Sigmoid colon (tissue), 6 donors: ENCODE measurements at regions not wholly inside any gene's neighbourhood (a gene's known extent, or its start where the extent isn't known, plus 50 kb on each side); places are given as distances from the start of the nearest gene placed in this dataset.

Experiments
- DNase-seq: peaks from one replicate; pipeline ENCODE4 v3.0.0-alpha.2; 2019
- H3K27ac ChIP-seq, 4 donors: fragments of 200-600 bp; sonication (generic); one replicate each; pipeline ENCODE4 v1.5.1; 2016 to 2019; ENCODE audit warnings: mild to moderate bottlenecking in 1 of 4
- H3K27me3 ChIP-seq, 3 donors: fragments of 200-600 bp; sonication (generic); one replicate each; pipeline ENCODE4 v1.5.1; 2019; ENCODE audit warnings: mild to moderate bottlenecking in 1 of 3
- H3K36me3 ChIP-seq, 4 donors: fragments of 200-600 bp; sonication (generic); one replicate each; pipeline ENCODE4 v1.5.1; 2016 to 2019
- H3K4me1 ChIP-seq, 4 donors: fragments of 200-600 bp; sonication (generic); one replicate each; pipeline ENCODE4 v1.5.1; 2017 to 2019
- H3K4me3 ChIP-seq, 4 donors: fragments of 200-600 bp; sonication (generic); one replicate each; pipeline ENCODE4 v1.5.1; 2017 to 2019; ENCODE audit warnings: mild to moderate bottlenecking in 2 of 4, moderate library complexity in 1 of 4
- H3K9me3 ChIP-seq, 4 donors: fragments of 200-600 bp in 3 of 4; sonication (generic) in 3 of 4; one replicate each; pipeline versions ENCODE4 v1.5.1 to v1.6.1; 2013 to 2019
- CTCF ChIP-seq, 4 experiments: fragments of 450-650 bp in 3 of 4; fragments of 200-600 bp in 1 of 4; IDR thresholded peaks; one replicate each; pipeline ENCODE4 v1.5.1; 2016 to 2019; ENCODE audit warnings: antibody characterized with exemption in 4 of 4, mild to moderate bottlenecking in 3 of 4, moderate library complexity in 2 of 4
- EP300 ChIP-seq, 4 donors: sonication (generic); formaldehyde crosslinking; IDR thresholded peaks; one replicate each; pipeline ENCODE4 v1.6.1; 2017; ENCODE audit warnings: antibody characterized with exemption in 4 of 4
- POLR2A ChIP-seq, 2 donors: fragments of 450-650 bp; IDR thresholded peaks; one replicate each; pipeline ENCODE4 v1.6.1; 2016; ENCODE audit warnings: antibody characterized with exemption in 2 of 2, mild to moderate bottlenecking in 2 of 2, moderate library complexity in 2 of 2
- POLR2AphosphoS5 ChIP-seq, 4 donors: sonication (generic); formaldehyde crosslinking; IDR thresholded peaks; one replicate each; pipeline ENCODE4 v1.6.1; 2017; ENCODE audit warnings: antibody characterized with exemption in 4 of 4
- WGBS, 2 donors: extraction: QIAGEN DNeasy Blood & Tissue Kit; methylation state at CpG; one replicate each; pipeline ENCODE4 v1.1.7; 2013; 5-methylcytosine and 5-hydroxymethylcytosine counted together
- intact Hi-C: fragments of 100-400 bp; cut with DNase I; formaldehyde crosslinking; loops from one replicate; pipeline ENCODE4 v1.15.1; 2023
- donor health status: healthy with polysubstance abuse.
- donor health status: healthy.

GRCh38 chr3:7817239-7817638 lies 684.4 kb upstream of the LMCD1 start:
- Histone ChIP-seq H3K27ac (no peak overlapping the region), H3K9me3 (peaks cover 0 to 4% (median 0%) of the 10 kb centered on the region in 4 donors), H3K27me3 (no peaks in the 10 kb centered on the region), H3K36me3 (no peaks in the 10 kb centered on the region), H3K4me3 (no peak overlapping the region), H3K4me1 (no peaks in the 10 kb centered on the region)
- no peak for DNase-seq
- intact Hi-C loops = no loop called here
- TF ChIP-seq CTCF (IDR thresholded peaks at IDR 0.05) = no peak
- no peak for TF ChIP-seq EP300 (IDR thresholded peaks at IDR 0.05)
- TF ChIP-seq POLR2A (IDR thresholded peaks at IDR 0.05) = no peak
- TF ChIP-seq POLR2AphosphoS5 (IDR thresholded peaks at IDR 0.05) = no peak
- 95 to 98% methylated on average over 3 of the region's 3 CpGs for WGBS, 2 donors

DNA sequence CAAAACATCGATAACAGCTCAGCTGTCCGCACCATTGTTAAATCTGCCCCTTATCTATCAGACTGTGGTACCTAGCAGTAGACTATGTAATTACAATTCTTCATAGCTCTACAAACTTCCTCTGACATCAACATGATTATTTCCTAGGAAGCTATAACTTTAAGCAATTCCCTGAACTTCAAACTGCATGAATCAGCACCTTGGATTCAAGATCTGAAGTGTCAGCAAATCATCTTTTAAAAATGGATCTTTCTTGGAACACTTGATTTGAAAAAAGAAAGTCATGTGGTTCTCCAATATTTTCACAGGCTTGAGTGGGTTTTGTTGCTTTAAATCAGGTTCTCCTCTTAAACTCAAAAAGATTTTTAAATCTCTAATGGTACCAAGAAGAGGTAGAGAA lies 680.7 kb upstream of the LMCD1 start:
- TF ChIP-seq POLR2A (IDR thresholded peaks at IDR 0.05) (no peak), EP300 (IDR thresholded peaks at IDR 0.05) (no peak), POLR2AphosphoS5 (IDR thresholded peaks at IDR 0.05) (no peak), CTCF (IDR thresholded peaks at IDR 0.05) (no peak)
- Histone ChIP-seq H3K4me1 (no peaks in the 10 kb centered on the region), H3K4me3 (no peak overlapping the region), H3K36me3 (no peaks in the 10 kb centered on the region), H3K9me3 (peaks cover 0 to 9% (median 4%) of the 10 kb centered on the region in 4 donors), H3K27me3 (no peaks in the 10 kb centered on the region), H3K27ac (no peak overlapping the region)
- intact Hi-C loops = no loop called here
- WGBS, 2 donors = 95 to 98% methylated on average over 2 of the region's 2 CpGs
- no peak for DNase-seq

DNA sequence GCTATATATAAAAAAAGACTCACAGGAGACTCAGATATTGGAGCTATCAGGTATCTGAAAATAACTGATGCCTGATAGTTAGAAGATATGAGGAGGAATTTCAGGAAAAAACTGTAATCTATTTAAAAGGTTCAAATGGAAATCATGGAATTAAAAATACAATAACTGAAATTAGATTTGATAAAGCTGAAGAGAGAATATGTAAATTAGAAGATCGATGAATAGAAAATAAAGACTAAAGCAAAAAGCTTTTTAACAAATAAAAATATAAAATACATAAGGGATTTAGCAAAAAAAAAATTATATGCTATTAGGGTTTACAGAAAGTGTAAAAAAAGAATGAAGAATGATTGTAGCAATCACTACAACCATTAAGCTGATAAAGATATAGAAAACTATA lies 679.8 kb upstream of the LMCD1 start:
- no peak for TF ChIP-seq POLR2AphosphoS5 (IDR thresholded peaks at IDR 0.05)
- TF ChIP-seq EP300 (IDR thresholded peaks at IDR 0.05) = no peak
- TF ChIP-seq CTCF (IDR thresholded peaks at IDR 0.05) = no peak
- TF ChIP-seq POLR2A (IDR thresholded peaks at IDR 0.05) = no peak
- H3K27me3 ChIP-seq = no peaks in the 10 kb centered on the region
- no peaks in the 10 kb centered on the region for H3K4me1 ChIP-seq
- no peaks in the 10 kb centered on the region for H3K36me3 ChIP-seq
- DNase-seq = no peak
- intact Hi-C loops = no loop called here
- no peak overlapping the region for H3K4me3 ChIP-seq
- WGBS, 2 donors = 85 to 94% methylated on average over 1 of the region's 1 CpG
- H3K9me3 ChIP-seq = peaks cover 0 to 9% (median 4%) of the 10 kb centered on the region in 4 donors
- H3K27ac ChIP-seq = no peak overlapping the region

DNA sequence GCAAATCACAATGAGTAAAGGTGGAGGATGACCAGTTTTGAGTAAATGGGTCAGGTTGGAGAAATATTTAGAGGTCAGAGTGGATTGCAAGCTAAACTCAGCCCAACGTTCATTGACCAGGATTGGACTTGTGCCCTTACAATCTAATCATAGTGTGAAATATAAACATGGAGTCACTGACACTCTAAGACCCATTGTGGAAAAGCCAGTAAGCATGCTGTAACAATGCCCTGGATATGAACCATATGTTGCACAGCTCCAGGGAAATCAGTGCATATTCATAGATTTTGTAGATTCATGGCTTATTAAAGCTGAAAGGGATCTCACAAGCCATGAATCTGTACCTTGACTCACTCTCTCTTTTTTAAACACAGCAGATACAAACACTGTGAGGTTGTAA lies 660.2 kb upstream of the LMCD1 start:
- 19 to 48% methylated on average over 1 of the region's 1 CpG for WGBS, 2 donors
- H3K27ac ChIP-seq = no peak overlapping the region
- TF ChIP-seq POLR2A (IDR thresholded peaks at IDR 0.05) = no peak
- no peak for TF ChIP-seq EP300 (IDR thresholded peaks at IDR 0.05)
- TF ChIP-seq POLR2AphosphoS5 (IDR thresholded peaks at IDR 0.05) = no peak
- TF ChIP-seq CTCF (IDR thresholded peaks at IDR 0.05) = no peak
- intact Hi-C loops = no loop called here
- DNase-seq = no peak
- no peaks in the 10 kb centered on the region for H3K27me3 ChIP-seq
- no peaks in the 10 kb centered on the region for H3K36me3 ChIP-seq
- no peak overlapping the region for H3K4me3 ChIP-seq
- no peaks in the 10 kb centered on the region for H3K9me3 ChIP-seq
- H3K4me1 ChIP-seq = peaks cover 0 to 10% (median 2%) of the 10 kb centered on the region in 4 donors

DNA sequence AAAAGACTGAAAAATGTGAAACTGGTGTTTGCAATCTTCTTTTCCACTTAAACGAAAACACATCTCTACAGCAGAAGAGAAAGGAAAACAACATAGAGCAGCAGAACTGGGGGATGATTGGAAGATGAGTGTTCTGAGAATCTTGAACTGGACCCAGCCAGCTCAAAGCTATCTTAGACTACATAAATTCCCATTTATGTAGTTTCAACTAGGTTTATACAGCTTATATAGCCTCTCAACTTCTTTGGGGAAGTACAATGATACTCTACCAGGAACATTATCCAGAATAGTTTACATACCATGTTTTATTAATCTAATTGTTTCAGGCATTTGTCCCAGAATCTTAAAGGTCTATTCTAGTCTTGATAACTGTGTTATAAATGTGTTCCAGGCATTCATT lies 658.2 kb upstream of the LMCD1 start:
- no peak overlapping the region for H3K4me3 ChIP-seq
- no peaks in the 10 kb centered on the region for H3K9me3 ChIP-seq
- DNase-seq = no peak
- TF ChIP-seq CTCF (IDR thresholded peaks at IDR 0.05) (no peak), EP300 (IDR thresholded peaks at IDR 0.05) (no peak), POLR2AphosphoS5 (IDR thresholded peaks at IDR 0.05) (no peak), POLR2A (IDR thresholded peaks at IDR 0.05) (no peak)
- H3K36me3 ChIP-seq = no peaks in the 10 kb centered on the region
- no peak overlapping the region for H3K27ac ChIP-seq
- intact Hi-C loops = no loop called here
- 81 to 84% methylated on average over 1 of the region's 1 CpG for WGBS, 2 donors
- H3K4me1 ChIP-seq = peaks cover 0 to 10% (median 2%) of the 10 kb centered on the region in 4 donors
- H3K27me3 ChIP-seq = no peaks in the 10 kb centered on the region
